Fibroblast of skin of left biceps (primary cell): ENCODE measurements at regions not wholly inside any gene's neighbourhood (a gene's known extent, or its start where the extent isn't known, plus 50 kb on each side); places are given as distances from the start of the nearest gene placed in this dataset.
A peak's percentile ranks its signal among the peaks of the same experiment; 100 is the strongest.

Experiments
- DNase-seq, 2 experiments: peaks; one replicate each; pipeline ENCODE4 v3.0.0-alpha.2; 2013; ENCODE audit warnings: low read depth in 2 of 2

DNA sequence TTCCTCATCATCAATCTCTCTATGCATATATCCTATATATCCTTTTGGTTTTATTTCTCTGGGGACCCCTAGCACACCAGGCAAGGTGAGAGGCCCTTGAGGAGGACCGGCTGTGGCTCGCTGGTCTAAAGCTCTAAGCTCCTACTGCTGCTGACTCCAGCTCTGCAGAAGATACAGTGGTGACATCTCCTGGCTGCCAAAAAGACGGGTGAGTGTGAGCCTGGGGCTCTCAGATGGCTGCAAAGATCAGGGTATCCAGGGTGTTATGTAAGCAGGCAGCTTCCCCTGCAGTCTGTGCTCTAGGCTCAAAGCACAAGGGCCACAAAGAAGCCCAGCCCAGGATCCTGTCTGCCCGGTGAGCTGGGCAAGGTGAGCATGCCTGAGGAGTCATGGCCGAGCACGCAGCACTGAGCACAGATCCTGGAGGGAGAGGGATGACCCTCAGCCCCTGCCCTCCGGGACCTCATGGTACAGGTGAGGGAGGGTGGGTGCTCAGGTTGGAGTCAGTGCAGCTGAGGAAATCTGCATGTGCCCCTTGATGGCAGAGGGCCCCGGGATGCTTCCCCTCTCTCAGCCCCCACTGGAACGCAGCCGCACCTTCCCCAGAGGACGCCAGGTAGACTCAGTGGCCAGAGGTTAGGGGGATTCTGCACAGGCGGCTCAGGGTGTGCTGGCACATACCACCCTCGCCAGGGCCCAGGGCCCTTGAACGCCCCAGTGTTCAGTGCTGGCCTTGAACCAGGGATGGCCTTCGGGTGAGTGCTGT, 95.4 kb upstream of the INSIG1 start:
- DNase-seq, result no peak

DNA sequence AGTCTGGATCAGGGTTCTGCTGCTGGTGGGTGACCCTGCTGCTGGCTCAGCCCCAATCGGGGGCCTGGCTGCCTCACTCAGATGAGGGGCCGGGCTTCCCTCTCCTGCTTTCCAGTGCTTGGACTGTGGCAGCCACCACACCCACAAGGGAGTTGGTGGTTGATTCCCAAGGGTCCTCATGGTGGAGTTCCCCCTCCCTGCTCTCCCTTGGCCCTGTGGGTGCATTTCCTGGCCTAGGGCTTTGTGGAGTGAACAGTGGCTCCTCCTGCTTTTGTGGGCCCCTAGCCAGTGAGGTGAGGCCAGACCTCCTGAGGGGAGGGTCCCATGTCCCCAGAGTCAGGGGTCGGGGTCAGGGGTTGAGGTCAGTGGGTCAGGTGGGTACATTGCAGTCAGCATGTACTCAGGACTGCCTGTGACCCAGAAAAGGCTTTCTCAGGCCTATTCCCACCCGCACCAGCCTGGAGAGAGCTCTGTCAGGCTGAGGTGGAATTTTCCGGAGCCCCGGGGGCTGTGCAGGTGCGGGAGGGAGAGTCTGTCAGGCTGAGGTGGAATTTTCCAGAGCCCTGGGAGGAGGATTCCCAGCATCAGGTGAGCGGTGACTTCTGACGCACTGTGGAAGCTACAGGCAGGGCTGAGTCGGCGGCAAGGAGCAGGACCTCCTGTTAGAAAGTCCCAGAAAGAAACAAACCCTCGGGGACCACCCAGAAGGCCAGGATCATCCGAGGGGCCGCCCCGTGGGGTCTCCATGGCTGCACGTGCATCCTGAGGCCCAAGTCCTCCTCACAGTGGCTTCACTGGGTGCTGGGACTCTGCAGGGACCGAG, 94.4 kb upstream of the INSIG1 start:
- no peak for DNase-seq

DNA sequence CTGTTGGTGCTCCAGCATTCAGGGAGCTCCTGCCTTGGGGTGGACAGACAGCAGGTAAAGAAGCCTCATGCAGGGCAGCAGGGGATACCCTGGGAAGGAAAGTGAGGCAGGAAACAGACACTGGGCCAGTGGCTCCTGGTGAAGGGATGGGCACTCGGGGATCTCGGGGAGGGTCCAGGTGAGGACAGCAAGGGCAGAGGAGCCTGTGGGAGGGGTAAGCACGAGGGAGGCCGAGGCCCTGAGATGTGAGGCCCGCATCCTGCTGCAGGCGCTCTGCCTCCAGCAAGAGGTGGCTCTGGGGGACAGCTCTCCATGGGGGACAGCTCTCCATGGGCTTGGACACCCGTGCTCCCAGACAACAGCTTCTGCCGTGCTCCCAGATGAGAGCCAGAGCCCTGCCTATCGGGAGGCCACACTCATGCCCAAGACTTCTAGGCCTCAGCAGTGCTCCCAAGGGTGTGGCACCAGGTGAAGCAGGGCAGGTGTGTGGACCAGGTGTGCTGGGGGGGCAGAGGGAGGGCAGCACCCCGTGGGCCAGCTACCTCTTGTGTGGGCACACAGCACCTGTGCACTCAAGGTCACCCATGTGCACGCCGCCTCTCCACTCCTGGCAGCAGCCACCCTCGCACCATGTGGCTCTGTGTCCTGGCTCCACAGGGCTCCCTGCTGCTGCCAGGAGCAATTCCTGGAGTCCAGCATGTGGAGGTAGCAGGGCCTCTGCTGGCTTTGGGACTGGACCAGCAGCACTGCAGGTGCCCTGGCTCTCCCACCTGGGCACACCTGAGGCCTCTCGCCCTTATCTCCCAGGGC, 93.6 kb upstream of the INSIG1 start:
- DNase-seq, result no peak

DNA sequence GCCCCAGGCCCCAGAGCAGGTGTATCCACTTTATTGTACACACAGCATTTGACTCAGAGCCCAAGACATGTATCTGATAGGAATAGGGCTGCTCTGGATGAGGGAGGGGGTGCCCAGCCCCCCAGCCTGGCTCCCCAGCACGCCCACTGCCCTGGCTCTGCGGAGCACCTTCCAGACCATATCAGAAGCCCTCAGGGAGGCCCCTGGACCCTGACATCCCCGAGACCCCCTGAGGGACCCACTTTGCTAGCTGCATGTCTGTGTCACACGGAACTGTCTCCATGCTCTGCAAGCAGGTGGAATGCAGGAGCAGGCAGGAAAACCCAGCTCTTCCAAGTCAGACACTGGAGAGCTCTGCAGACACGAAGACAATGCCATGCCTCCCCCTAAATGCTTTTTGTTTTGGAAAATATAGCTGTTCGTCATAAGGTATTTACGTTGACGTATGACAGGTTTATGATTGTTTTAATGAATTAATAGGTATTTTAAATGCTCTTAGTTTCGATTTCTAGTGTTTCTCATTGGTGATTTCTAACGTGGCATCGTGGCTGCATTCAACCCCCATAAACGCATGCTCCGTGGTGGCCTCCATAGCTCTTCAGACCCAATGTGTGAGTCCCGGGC, 92.8 kb upstream of the INSIG1 start:
- DNase-seq, result no peak

DNA sequence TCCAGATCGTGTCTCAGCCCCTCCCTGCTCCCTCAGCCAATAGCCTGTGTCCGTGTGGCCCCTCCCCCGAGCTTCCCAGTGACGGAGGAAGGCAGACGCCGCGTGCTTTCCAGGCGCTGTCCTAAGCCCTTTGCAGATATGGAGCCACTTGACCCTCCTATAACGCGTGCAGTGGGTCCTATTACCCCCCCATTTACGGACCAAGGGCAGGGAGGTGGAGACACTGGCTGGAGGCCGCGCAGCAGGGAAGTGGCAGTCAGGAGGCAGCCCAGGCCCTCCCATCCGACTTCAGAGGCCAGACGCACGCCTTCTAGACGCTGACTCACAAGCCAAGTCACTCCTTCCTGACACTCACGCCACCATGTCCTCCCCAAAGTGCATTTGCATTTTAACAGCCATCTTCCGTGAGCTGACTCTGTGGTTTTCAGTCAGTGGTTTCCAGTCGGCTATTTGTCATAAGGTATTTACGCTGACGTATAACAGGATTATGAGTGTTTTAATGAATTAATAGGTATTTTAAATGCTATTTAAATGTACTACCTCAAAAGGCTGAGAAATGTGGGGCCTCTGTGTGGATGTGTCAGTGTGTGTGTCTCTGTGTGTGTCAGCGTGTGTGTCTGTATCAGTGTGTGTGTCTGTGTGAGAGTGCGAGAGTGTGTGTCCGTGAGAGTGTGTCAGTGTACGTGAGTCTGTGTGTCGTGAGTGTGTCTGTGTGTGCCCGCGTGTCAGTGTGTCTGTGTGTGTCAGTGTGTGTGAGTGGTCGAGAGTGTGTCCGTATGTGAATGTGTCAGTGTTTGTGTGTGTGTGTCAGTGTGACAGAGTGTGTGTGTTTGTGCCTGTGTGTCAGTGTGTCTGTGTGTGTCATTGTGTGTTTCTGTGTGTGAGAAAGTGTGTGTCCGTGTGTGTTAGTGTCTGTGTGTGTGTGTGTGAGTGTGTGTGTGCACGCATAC, 92.0 kb upstream of the INSIG1 start:
- DNase-seq, result peak; percentile 91 to 92

GRCh38 chr7:155206318-155207020, 91.2 kb upstream of the INSIG1 start:
- peak; percentile 66 to 68 for DNase-seq

GRCh38 chr7:155207326-155208002, 90.2 kb upstream of the INSIG1 start:
- no peak for DNase-seq

DNA sequence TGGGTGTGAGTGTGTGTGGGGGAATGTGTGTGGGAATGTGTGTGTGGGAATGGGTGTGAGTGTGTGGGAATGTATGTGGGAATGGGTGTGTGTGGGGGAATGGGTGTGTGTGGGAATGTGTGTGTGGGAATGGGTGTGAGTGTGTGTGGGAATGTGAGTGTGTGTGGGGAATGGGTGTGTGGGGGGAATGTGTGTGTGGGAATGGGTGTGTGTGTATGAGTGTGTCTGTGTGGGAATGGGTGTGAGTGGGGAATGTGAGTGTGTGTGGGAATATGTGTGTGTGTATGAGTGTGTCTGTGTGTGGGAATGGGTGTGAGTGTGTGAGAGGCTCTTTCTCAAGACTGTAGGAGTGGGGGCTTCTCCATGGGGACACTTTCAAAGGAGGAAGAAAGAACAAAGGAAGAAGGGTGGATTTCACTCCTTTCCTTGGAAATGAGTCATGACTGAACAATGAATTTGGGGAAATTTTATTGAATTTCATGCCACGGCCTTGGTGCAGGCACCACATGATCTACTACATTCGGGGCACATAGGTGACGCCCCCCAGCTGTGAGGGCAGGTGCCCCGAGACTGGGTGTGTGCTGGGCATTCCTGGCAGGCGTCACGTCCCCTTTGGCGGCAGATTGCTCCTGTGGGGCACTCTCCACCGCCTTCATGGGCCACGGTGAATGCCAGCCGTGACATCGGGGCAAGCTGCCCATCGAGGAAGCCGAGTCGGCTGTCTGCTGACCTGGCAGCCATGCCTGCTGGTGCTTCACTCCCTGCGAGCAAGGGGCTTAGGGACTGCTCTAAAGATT, 88.8 kb upstream of the INSIG1 start:
- no peak for DNase-seq

DNA sequence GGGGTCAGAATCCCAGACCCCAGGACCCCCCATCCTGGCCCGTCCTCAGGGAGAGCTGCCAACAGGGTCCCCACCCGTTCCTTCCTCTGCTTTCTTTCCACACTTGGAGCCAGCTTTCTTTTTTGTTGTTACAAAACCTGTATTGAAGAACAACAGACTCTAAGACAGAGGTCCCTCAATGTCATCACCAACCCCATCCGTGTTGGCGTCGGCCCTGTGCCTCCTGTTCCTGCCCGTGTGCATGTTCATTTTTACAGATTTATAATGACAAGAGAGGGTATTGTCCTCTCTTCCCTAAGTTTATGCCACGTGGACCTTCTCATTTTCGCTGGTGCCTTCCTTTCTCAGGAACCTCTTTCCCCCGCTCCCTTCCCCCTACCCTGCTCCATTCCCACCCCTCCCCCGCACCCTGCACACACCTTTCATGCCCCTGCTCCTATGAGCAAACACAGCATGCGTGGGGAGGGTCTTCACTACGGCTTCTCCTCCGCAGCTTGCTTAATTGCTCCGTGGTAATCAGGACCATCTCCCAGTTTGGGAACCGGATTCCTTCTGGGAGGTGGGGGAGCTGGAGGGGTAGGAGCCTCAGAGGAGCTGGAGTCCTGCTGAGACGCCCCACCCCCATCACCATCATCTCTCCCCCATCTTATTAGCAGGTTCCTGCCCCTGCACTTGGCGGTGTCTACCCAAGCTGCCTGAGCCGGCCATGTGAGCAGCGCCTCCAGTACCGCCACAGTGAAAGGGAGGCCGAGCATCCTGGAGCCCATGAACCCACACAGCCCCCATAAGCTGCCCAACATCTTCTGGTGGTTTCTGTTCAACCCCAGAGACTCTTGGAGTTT, 88.0 kb upstream of the INSIG1 start:
- no peak for DNase-seq

- DNase-seq, result no peak
These were observed 87.3 kb upstream of the INSIG1 start for GRCh38 chr7:155210356-155210755.

DNA sequence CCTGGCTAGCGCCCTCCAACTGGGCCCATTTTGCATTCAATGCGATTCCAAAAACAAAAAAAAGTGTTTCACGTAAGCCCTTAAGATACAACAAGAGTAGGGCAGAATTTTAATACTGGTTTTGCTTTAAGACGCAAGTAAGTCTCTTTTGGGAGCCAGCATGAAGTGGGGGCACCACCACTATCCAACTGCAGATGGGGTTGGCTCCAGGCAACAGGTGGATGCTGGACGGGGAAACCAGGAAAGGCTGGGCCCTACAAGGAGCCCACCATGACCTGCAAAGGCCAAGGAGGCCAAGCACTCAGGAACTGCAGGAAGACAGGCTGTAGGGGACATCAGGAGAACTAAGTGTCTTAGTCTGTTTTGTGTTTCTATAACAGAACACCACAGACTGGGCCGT, 86.5 kb upstream of the INSIG1 start:
- no peak for DNase-seq

DNA sequence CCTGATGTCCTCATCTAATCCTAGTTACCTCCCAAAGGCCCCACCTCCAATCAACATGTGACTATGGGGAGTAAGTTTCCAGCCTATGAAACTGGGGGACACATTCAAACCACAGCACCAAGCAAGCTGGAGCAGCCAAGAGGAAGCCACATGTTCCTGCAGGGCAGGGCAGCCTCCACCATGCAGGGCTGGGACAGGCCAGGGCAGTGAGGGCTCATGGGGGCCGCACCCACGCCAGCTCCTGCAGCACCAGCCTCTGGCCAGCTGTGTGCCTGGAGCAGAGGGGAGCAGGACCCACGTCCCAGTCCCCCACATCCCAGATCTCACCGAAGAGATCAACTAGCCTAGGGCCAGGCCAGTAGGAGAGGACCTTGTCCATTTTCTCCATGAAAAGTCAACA, 85.9 kb upstream of the INSIG1 start:
- DNase-seq, result no peak

GRCh38 chr7:155212301-155213015, 85.2 kb upstream of the INSIG1 start:
- DNase-seq, result no peak

GRCh38 chr7:155213385-155213784, 84.3 kb upstream of the INSIG1 start:
- no peak for DNase-seq

DNA sequence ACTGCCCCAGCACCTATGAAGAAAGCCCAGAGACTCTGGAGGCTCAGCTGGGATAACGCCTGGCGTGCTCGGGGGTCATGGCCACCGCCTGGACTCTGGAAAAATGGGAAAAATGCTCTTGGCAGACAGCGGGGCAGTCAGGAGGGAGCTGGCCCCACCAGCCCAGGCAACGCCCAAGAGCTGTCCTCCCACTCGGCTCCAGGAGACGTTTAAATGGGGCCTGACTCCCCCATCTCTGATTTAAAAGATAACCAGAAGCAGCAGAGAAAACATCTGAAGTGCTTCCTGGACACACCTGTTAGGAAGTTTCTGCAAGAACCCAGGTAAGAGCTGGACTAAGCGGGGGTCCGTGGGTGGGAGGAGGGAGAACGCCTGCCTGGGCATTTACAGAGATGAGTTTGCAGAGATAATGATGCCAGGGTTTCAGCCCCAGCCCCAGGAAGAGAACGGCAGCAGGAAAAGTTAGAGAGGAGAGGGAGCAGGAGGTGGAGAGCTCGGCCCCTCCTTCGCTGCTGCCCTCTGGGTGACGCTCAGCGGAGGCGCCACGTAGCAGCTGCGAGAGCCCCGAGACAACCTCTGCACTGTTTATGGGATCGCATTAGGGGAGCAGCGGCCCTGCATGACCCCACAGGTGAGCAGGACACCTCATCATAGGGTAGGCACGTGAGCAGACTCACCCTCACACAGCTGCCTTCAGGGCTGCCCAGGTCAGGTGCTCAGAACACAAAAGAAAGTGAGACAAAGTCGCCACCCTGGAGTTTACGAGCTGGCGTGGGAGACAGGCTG, 83.5 kb upstream of the INSIG1 start:
- no peak for DNase-seq

DNA sequence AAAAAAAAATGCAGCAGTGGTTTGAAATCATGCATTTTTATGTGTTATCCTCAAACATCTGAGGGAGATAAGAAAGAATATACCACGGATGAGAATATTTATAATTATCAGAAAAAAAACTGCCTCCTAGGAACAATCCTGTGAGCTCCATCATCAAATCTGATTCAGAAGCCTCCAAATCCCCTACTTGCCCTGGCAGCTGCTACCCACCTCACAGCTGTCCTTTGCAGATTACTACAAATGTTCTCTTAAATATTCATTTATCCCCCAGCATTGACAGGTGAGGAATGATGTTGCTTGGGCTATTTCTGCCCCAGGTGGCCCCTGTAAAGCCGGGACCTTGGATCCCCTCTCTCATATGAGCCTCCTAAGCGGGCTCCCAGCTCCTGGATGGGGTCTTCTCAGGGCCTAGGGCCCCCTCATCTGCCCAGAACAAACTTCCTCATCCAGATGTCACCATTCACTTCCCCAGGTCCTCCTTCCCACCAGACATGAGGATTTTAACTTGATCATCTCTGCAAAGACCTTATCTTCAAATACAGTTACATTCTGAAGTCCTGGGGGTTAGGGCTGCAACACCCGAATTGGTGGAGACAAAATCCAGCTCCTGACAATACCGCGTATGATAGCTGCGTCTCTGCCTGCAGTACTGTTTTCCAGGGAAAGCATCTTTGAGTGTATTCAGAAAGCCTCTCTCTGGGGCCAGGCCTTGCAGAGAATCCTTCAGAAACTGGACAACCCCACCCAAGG, 81.9 kb upstream of the INSIG1 start:
- DNase-seq, result no peak
